Gastroesophageal sphincter (tissue), 3 donors: ENCODE measurements at regions not wholly inside any gene's neighbourhood (a gene's known extent, or its start where the extent isn't known, plus 50 kb on each side); places are given as distances from the start of the nearest gene placed in this dataset.

Source experiments
- EP300 ChIP-seq: sonication (generic); formaldehyde crosslinking; IDR thresholded peaks from one replicate; pipeline ENCODE4 v1.6.1; 2017; ENCODE audit warnings: antibody characterized with exemption, mild to moderate bottlenecking
- TF ChIP-seq, protein P1 (sequence below), 4 experiments: fragments of 200-600 bp in 2 of 4; fragments of 450-650 bp in 2 of 4; sonication (generic) in 1 of 4; IDR thresholded peaks; one replicate each; pipeline ENCODE4 v1.5.1; 2017 to 2019; ENCODE audit warnings: antibody characterized with exemption in 4 of 4, mild to moderate bottlenecking in 2 of 4, moderate library complexity in 2 of 4

DNA sequence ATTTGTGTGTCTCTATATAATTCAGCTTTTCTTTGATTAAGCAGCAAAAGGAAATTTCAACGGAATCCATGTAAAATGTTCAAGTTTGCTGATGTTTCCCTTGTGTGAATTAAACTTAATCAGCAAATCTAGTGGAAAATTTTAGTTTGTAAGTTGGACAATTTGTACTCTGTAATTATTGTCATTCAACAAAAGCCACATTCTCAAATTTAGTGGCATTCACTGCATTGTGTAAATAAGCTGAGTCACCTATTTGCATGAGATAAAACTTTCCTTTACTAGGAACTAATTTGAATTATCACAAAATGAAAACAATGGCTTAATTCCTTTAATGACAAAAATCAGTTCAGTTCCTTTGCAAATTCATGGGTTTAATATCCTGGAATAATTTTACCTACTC lies 784.2 kb upstream of the CCDC179 start:
- TF ChIP-seq, protein P1, sequence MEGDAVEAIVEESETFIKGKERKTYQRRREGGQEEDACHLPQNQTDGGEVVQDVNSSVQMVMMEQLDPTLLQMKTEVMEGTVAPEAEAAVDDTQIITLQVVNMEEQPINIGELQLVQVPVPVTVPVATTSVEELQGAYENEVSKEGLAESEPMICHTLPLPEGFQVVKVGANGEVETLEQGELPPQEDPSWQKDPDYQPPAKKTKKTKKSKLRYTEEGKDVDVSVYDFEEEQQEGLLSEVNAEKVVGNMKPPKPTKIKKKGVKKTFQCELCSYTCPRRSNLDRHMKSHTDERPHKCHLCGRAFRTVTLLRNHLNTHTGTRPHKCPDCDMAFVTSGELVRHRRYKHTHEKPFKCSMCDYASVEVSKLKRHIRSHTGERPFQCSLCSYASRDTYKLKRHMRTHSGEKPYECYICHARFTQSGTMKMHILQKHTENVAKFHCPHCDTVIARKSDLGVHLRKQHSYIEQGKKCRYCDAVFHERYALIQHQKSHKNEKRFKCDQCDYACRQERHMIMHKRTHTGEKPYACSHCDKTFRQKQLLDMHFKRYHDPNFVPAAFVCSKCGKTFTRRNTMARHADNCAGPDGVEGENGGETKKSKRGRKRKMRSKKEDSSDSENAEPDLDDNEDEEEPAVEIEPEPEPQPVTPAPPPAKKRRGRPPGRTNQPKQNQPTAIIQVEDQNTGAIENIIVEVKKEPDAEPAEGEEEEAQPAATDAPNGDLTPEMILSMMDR (IDR thresholded peaks at IDR 0.05) = no peak
- no peak for TF ChIP-seq EP300
